Gastroesophageal sphincter (tissue), 4 donors: ENCODE measurements at regions not wholly inside any gene's neighbourhood (a gene's known extent, or its start where the extent isn't known, plus 50 kb on each side); places are given as distances from the start of the nearest gene placed in this dataset.

Experiments
- ATAC-seq: fragments of 150-250 bp; one replicate; pipeline ENCODE4 v1.9.1; 2016; ENCODE audit warnings: mild to moderate bottlenecking, moderate library complexity
- H3K27ac ChIP-seq, 4 donors: fragments of 200-600 bp; sonication (generic) in 3 of 4; 1 replicate in 3 of 4; 2 replicates in 1 of 4; pipeline ENCODE4 v1.5.1; 2016 to 2019
- H3K27me3 ChIP-seq: fragments of 200-600 bp; sonication (generic); one replicate; pipeline ENCODE4 v1.5.1; 2019
- H3K36me3 ChIP-seq, 2 donors: fragments of 200-600 bp; sonication (generic); one replicate each; pipeline ENCODE4 v1.5.1; 2019; ENCODE audit warnings: control low read depth in 1 of 2
- H3K4me1 ChIP-seq, 3 donors: fragments of 200-600 bp; sonication (generic); 1 replicate in 2 of 3; 2 replicates in 1 of 3; pipeline ENCODE4 v1.5.1; 2016 to 2019; ENCODE audit warnings: control low read depth in 2 of 3
- H3K4me3 ChIP-seq, 2 donors: fragments of 200-600 bp; sonication (generic); one replicate each; pipeline ENCODE4 v1.5.1; 2019; ENCODE audit warnings: mild to moderate bottlenecking in 1 of 2, moderate library complexity in 1 of 2
- H3K9me3 ChIP-seq, 3 donors: fragments of 200-600 bp; sonication (generic); one replicate each; pipeline ENCODE4 v1.5.1; 2017 to 2019; ENCODE audit warnings: control low read depth in 2 of 3
- CTCF ChIP-seq, 4 experiments: fragments of 200-600 bp in 2 of 4; fragments of 450-650 bp in 2 of 4; sonication (generic) in 1 of 4; IDR thresholded peaks; one replicate each; pipeline ENCODE4 v1.5.1; 2017 to 2019; ENCODE audit warnings: antibody characterized with exemption in 4 of 4, mild to moderate bottlenecking in 2 of 4, moderate library complexity in 2 of 4
- EP300 ChIP-seq: sonication (generic); formaldehyde crosslinking; IDR thresholded peaks from one replicate; pipeline ENCODE4 v1.6.1; 2017; ENCODE audit warnings: antibody characterized with exemption, mild to moderate bottlenecking
- POLR2A ChIP-seq, 2 donors: fragments of 450-650 bp; IDR thresholded peaks; one replicate each; pipeline ENCODE4 v1.6.1; 2017; ENCODE audit warnings: antibody characterized with exemption in 2 of 2, mild to moderate bottlenecking in 2 of 2, moderate library complexity in 1 of 2
- POLR2AphosphoS5 ChIP-seq: sonication (generic); formaldehyde crosslinking; IDR thresholded peaks from one replicate; pipeline ENCODE4 v1.6.1; 2017; ENCODE audit warnings: antibody characterized with exemption
- WGBS, 2 donors: methylation state at CpG; one replicate each; pipeline ENCODE4 v1.1.5; 2018; ENCODE audit warnings: low coverage in 1 of 2; 5-methylcytosine and 5-hydroxymethylcytosine counted together

GRCh38 chr4:123017078-123017477, 94.7 kb upstream of the NUDT6 start:
- Histone ChIP-seq H3K36me3 (no peaks in the 10 kb centered on the region), H3K9me3 (no peaks in the 10 kb centered on the region), H3K4me1 (peaks cover 0 to 10% (median 0%) of the 10 kb centered on the region in 3 donors), H3K27ac (no peak overlapping the region), H3K4me3 (no peak overlapping the region), H3K27me3 (no peaks in the 10 kb centered on the region)
- TF ChIP-seq CTCF (IDR thresholded peaks at IDR 0.05) (no peak), POLR2AphosphoS5 (no peak), EP300 (no peak), POLR2A (IDR thresholded peaks at IDR 0.05) (no peak)
- no peak for ATAC-seq
- 88 to 100% methylated on average over 5 to 6 of the region's 8 CpGs for WGBS, 2 donors

- ATAC-seq = no peak
- WGBS, 2 donors = 47 to 49% methylated on average over 3 of the region's 3 CpGs
Observed at GRCh38 chr4:123017636-123018395, 95.4 kb upstream of the NUDT6 start.

GRCh38 chr4:123018396-123018775, 96.0 kb upstream of the NUDT6 start:
- H3K36me3 ChIP-seq = no peaks in the 10 kb centered on the region
- H3K27me3 ChIP-seq = no peaks in the 10 kb centered on the region
- no peak overlapping the region for H3K27ac ChIP-seq
- WGBS, 2 donors = 46 to 71% methylated on average over 3 of the region's 3 CpGs
- H3K4me3 ChIP-seq = no peak overlapping the region
- TF ChIP-seq CTCF (IDR thresholded peaks at IDR 0.05) (no peak), POLR2AphosphoS5 (no peak), POLR2A (IDR thresholded peaks at IDR 0.05) (no peak), EP300 (no peak)
- peaks cover 0 to 10% (median 0%) of the 10 kb centered on the region in 3 donors for H3K4me1 ChIP-seq
- no peaks in the 10 kb centered on the region for H3K9me3 ChIP-seq
- no peak for ATAC-seq

More at GRCh38 chr4:123017636-123018395, 95.4 kb upstream of the NUDT6 start:
- H3K4me3 ChIP-seq = no peak overlapping the region
- H3K36me3 ChIP-seq = no peaks in the 10 kb centered on the region
- H3K27ac ChIP-seq = no peak overlapping the region
- no peaks in the 10 kb centered on the region for H3K27me3 ChIP-seq
- peaks cover 0 to 10% (median 0%) of the 10 kb centered on the region in 3 donors for H3K4me1 ChIP-seq
- TF ChIP-seq EP300 (no peak), CTCF (IDR thresholded peaks at IDR 0.05) (no peak), POLR2A (IDR thresholded peaks at IDR 0.05) (no peak), POLR2AphosphoS5 (no peak)
- no peaks in the 10 kb centered on the region for H3K9me3 ChIP-seq

- ATAC-seq = no peak
- H3K9me3 ChIP-seq = no peaks in the 10 kb centered on the region
- 95 to 100% methylated on average over 10 to 11 of the region's 11 CpGs for WGBS, 2 donors
- no peaks in the 10 kb centered on the region for H3K36me3 ChIP-seq
- H3K27me3 ChIP-seq = no peaks in the 10 kb centered on the region
- no peak overlapping the region for H3K4me3 ChIP-seq
- no peak overlapping the region for H3K27ac ChIP-seq
- TF ChIP-seq POLR2AphosphoS5 (no peak), EP300 (no peak), POLR2A (IDR thresholded peaks at IDR 0.05) (no peak), CTCF (IDR thresholded peaks at IDR 0.05) (no peak)
- H3K4me1 ChIP-seq = peaks cover 0 to 10% (median 0%) of the 10 kb centered on the region in 3 donors
Observed at GRCh38 chr4:123020285-123020684, 97.9 kb upstream of the NUDT6 start.

- Histone ChIP-seq H3K27ac (no peak overlapping the region), H3K9me3 (no peaks in the 10 kb centered on the region), H3K4me3 (no peak overlapping the region), H3K27me3 (no peaks in the 10 kb centered on the region), H3K4me1 (no peaks in the 10 kb centered on the region), H3K36me3 (no peaks in the 10 kb centered on the region)
- 98 to 100% methylated on average over 5 to 13 of the region's 15 CpGs for WGBS, 2 donors
- ATAC-seq = no peak
- TF ChIP-seq POLR2A (IDR thresholded peaks at IDR 0.05) = no peak
- TF ChIP-seq POLR2AphosphoS5 = no peak
- no peak for TF ChIP-seq EP300
- TF ChIP-seq CTCF (IDR thresholded peaks at IDR 0.05) = no peak
Observed at GRCh38 chr4:123023647-123024046, 101.2 kb upstream of the NUDT6 start.
